HepG2 (cell line): ENCODE measurements at regions not wholly inside any gene's neighbourhood (a gene's known extent, or its start where the extent isn't known, plus 50 kb on each side); places are given as distances from the start of the nearest gene placed in this dataset.

Experiments used
- ATAC-seq: fragments of 200-7000 bp; cut with Tn5 transposase; 3 replicates; pipeline ENCODE4 v1.9.1; 2020; ENCODE audit warnings: mild to moderate bottlenecking, moderate library complexity
- BruUV-seq: library from RNA; stranded (reverse); fragments of 400-500 nt; replicated peaks from 2 replicates; lab custom pipeline; 2021; lab: Mats Ljungman, UMichigan
- CTCF ChIA-PET: fragments of 300-600 bp; formaldehyde crosslinking; extraction: SDS; loops from one replicate; lab custom pipeline; 2021; ENCODE audit warnings: low total read pairs, inconsistent platforms, low intra/inter-chr PET ratio; lab: Yijun Ruan, JAX
- POLR2A ChIA-PET: fragments of 350-600 bp; sonication (Branson Sonifier 250); formaldehyde crosslinking; loops from one replicate; lab custom pipeline; 2020; ENCODE audit warnings: antibody characterized with exemption, inconsistent platforms; lab: Yijun Ruan, JAX
- DNase-seq: peaks from one replicate; pipeline ENCODE4 v3.0.0-alpha.2; 2015; ENCODE audit warnings: low spot score
- FAIRE-seq: peaks from 3 replicates; lab custom pipeline; 2011; peaks lifted over from hg19 to GRCh38; lab: Jason Lieb, UNC
- H2AFZ ChIP-seq: one replicate; pipeline ENCODE4 v1.6.1; 2011; ENCODE audit warnings: low read length, inconsistent platforms
- H3K27ac ChIP-seq: fragments of 300-600 bp; 3 replicates; pipeline ENCODE4 v1.8.0; 2011; ENCODE audit warnings: mixed run types, mild to moderate bottlenecking, mixed read lengths, low read length, inconsistent platforms; ENCODE audit not compliant: insufficient read depth; ENCODE audit errors: extremely low read length
- H3K27me3 ChIP-seq, 2 experiments: fragments of 200-600 bp in 1 of 2; 2 replicates in 1 of 2; 3 replicates in 1 of 2; pipeline versions ENCODE4 v1.6.0 to v1.8.0; 2011; ENCODE audit warnings: low read length in 2 of 2, mild to moderate bottlenecking in 2 of 2, moderate library complexity in 2 of 2, inconsistent platforms in 1 of 2; ENCODE audit not compliant: insufficient read depth in 2 of 2, control insufficient read depth in 1 of 2
- H3K36me3 ChIP-seq, 2 experiments: fragments of 200-600 bp in 1 of 2; replicated peaks in 1 of 2; 2 replicates in 1 of 2; 3 replicates in 1 of 2; pipeline versions ENCODE4 v1.5.1 to v1.8.0; 2011; ENCODE audit warnings: low read length in 2 of 2, inconsistent platforms in 1 of 2; ENCODE audit not compliant: insufficient read depth in 2 of 2, control insufficient read depth in 1 of 2
- H3K4me1 ChIP-seq: 2 replicates; pipeline ENCODE4 v1.5.1; 2012; ENCODE audit warnings: low read length, inconsistent platforms; ENCODE audit not compliant: insufficient read depth
- H3K4me2 ChIP-seq: 2 replicates; pipeline ENCODE4 v1.6.0; 2011; ENCODE audit warnings: low read depth, low read length, inconsistent platforms
- H3K4me3 ChIP-seq, 3 experiments: fragments of 200-600 bp in 1 of 3; sonication (generic), shearing (Covaris generic) in 1 of 3; replicated peaks in 1 of 3; 2 replicates each; pipeline ENCODE4 v1.5.1; 2011 to 2016; ENCODE audit warnings: low read length in 3 of 3, inconsistent platforms in 2 of 3, low read depth in 2 of 3, mild to moderate bottlenecking in 2 of 3, control low read depth in 1 of 3, mixed read lengths in 1 of 3; ENCODE audit not compliant: insufficient read depth in 1 of 3
- H3K79me2 ChIP-seq: one replicate; pipeline ENCODE4 v1.6.1; 2011; ENCODE audit warnings: low read length, inconsistent platforms; ENCODE audit not compliant: insufficient read depth
- H3K9ac ChIP-seq: 2 replicates; pipeline ENCODE4 v1.6.0; 2011; ENCODE audit warnings: mild to moderate bottlenecking, low read depth, low read length, inconsistent platforms; ENCODE audit not compliant: insufficient read depth
- H3K9me3 ChIP-seq: 2 replicates; pipeline ENCODE4 v1.5.1; 2012; ENCODE audit warnings: mild to moderate bottlenecking, low read length
- H4K20me1 ChIP-seq: 2 replicates; pipeline ENCODE4 v1.6.0; 2011; ENCODE audit warnings: inconsistent platforms, mild to moderate bottlenecking, low read length, moderate library complexity; ENCODE audit not compliant: insufficient read depth
- CHD4 ChIP-seq: fragments of 200-600 bp; sonication (generic); IDR thresholded peaks from 2 replicates; pipeline ENCODE4 v1.7.0; 2017; ENCODE audit warnings: mild to moderate bottlenecking, low read length, borderline replicate concordance
- HES4 ChIP-seq: sonication (generic); formaldehyde crosslinking; IDR thresholded peaks from 2 replicates; pipeline ENCODE4 v1.9.0; 2021; ENCODE audit warnings: mild to moderate bottlenecking, missing genetic modification reagents, borderline replicate concordance
- NFYC ChIP-seq: IDR thresholded peaks from 2 replicates; pipeline ENCODE4 v1.6.1; 2016; ENCODE audit warnings: missing genetic modification reagents, missing compliant biosample characterization
- PHF21A ChIP-seq: sonication (generic); formaldehyde crosslinking; IDR thresholded peaks from 2 replicates; pipeline ENCODE4 v1.5.0; 2020; ENCODE audit warnings: mild to moderate bottlenecking, missing genetic modification reagents
- PRPF4 ChIP-seq: fragments of 200-400 bp; formaldehyde crosslinking; IDR thresholded peaks from 2 replicates; pipeline ENCODE4 v1.6.1; 2016; ENCODE audit warnings: low read length, low read depth; ENCODE audit not compliant: poor library complexity, severe bottlenecking
- REPIN1 ChIP-seq: sonication (generic); formaldehyde crosslinking; IDR thresholded peaks from 2 replicates; pipeline ENCODE4 v1.8.0; 2022; ENCODE audit warnings: missing genetic modification reagents, low read depth, mild to moderate bottlenecking, borderline replicate concordance
- STAG1 ChIP-seq: sonication (generic); formaldehyde crosslinking; IDR thresholded peaks from 2 replicates; pipeline ENCODE4 v1.4.0; 2020; ENCODE audit warnings: missing genetic modification reagents
- TGIF2 ChIP-seq: IDR thresholded peaks from 2 replicates; pipeline ENCODE4 v1.6.1; 2016; ENCODE audit warnings: control low read depth, missing compliant biosample characterization
- TSC22D2 ChIP-seq: sonication (generic); formaldehyde crosslinking; IDR thresholded peaks from 2 replicates; pipeline ENCODE4 v1.5.1; 2020; ENCODE audit warnings: missing genetic modification reagents, mild to moderate bottlenecking, borderline replicate concordance
- ZBTB7B ChIP-seq: sonication (generic); formaldehyde crosslinking; IDR thresholded peaks from 2 replicates; pipeline ENCODE4 v1.4.0; 2020; ENCODE audit warnings: missing genetic modification reagents
- ZC3H13 ChIP-seq: sonication (generic); formaldehyde crosslinking; IDR thresholded peaks from 2 replicates; pipeline ENCODE4 v1.8.1; 2023; ENCODE audit warnings: mild to moderate bottlenecking, missing genetic modification reagents, moderate library complexity
- ZNF619 ChIP-seq: sonication (generic); formaldehyde crosslinking; IDR thresholded peaks from 2 replicates; pipeline ENCODE4 v1.4.0; 2020; ENCODE audit warnings: mild to moderate bottlenecking, missing genetic modification reagents
- ZSCAN29 ChIP-seq: sonication (generic); formaldehyde crosslinking; conservative IDR thresholded peaks from 2 replicates; pipeline ENCODE4 v1.4.0; 2020; ENCODE audit warnings: mild to moderate bottlenecking, missing genetic modification reagents
- WGBS: methylation state at CpG from one replicate; pipeline ENCODE4 v1.1.6; 2017; ENCODE audit warnings: low lambda C conversion rate; 5-methylcytosine and 5-hydroxymethylcytosine counted together
- in situ Hi-C: cut with HindIII; loops from 2 replicates; pipeline ENCODE4 v1.10.0; 2017; ENCODE audit warnings: low pct_unique_long_range_greater_than_20kb; ENCODE audit not compliant: extremely low pct_ligation_motif_present
- intact Hi-C: fragments of 100-400 bp; cut with micrococcal nuclease; formaldehyde crosslinking; loops from one replicate; pipeline ENCODE4 v1.10.0; 2022; ENCODE audit not compliant: unreplicated experiment
- TF ChIP-seq, protein P1 (sequence below): sonication (generic); formaldehyde crosslinking; IDR thresholded peaks from 2 replicates; pipeline ENCODE4 v1.8.1; 2023; ENCODE audit warnings: missing genetic modification reagents, inconsistent platforms, borderline replicate concordance
- TF ChIP-seq, protein P2 (sequence below): sonication (generic); formaldehyde crosslinking; IDR thresholded peaks from 2 replicates; pipeline ENCODE4 v1.5.1; 2020; ENCODE audit warnings: missing genetic modification reagents, mild to moderate bottlenecking, borderline replicate concordance
- TF ChIP-seq, protein P3 (sequence below): IDR thresholded peaks from 2 replicates; pipeline ENCODE4 v1.6.1; 2016; ENCODE audit warnings: mild to moderate bottlenecking

DNA sequence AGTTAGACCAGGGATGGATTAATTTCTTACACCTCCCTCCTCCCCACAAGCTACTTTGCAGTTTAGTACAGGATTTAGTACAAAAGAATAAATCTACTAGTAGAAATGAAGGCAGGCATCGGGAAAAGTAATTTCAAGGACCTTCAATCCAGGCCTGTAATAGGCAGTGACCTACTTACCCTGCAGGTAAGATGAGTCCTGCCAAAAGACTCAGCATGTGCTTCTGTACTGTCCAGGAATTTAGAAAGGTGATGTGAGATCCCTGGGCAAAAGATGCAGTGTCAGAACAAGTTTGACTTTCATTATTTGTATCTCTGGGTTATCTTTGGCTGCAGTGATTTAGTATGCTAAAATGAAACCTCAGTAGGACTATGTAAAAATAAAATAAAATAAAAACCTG lies 403.0 kb downstream of the NOVA1 start:
- Histone ChIP-seq H3K27me3 (no peaks in the 10 kb centered on the region), H3K79me2 (no peaks in the 10 kb centered on the region), H3K4me2 (no peak overlapping the region), H3K9me3 (peaks cover 98% of the 10 kb centered on the region), H3K9ac (no peak overlapping the region), H3K4me3 (no peak overlapping the region), H3K27ac (no peak overlapping the region), H4K20me1 (no peaks in the 10 kb centered on the region), H2AFZ (no peak overlapping the region), H3K4me1 (no peaks in the 10 kb centered on the region)
- in situ Hi-C loops: no loop called here
- 7% methylated on average over 1 of the region's 1 CpG for WGBS
- intact Hi-C loops: no loop called here
- ATAC-seq: no peak
- BruUV-seq: no TSS peak
- ChIA-PET POLR2A (no interaction called here), CTCF (no interaction called here)
- FAIRE-seq: no peak
- DNase-seq: no peak
- no peak for TF ChIP-seq STAG1 (CRISPR knock-in tag)
- TF ChIP-seq TSC22D2: no peak
- no peak for TF ChIP-seq HES4
- no peak for TF ChIP-seq ZC3H13 (CRISPR knock-in tag)
- TF ChIP-seq ZSCAN29 (CRISPR knock-in tag): no peak
- TF ChIP-seq PHF21A (CRISPR knock-in tag): no peak
- TF ChIP-seq, all 625 proteins: peak for 0
- no peaks in the 10 kb centered on the region for H3K36me3 ChIP-seq

DNA sequence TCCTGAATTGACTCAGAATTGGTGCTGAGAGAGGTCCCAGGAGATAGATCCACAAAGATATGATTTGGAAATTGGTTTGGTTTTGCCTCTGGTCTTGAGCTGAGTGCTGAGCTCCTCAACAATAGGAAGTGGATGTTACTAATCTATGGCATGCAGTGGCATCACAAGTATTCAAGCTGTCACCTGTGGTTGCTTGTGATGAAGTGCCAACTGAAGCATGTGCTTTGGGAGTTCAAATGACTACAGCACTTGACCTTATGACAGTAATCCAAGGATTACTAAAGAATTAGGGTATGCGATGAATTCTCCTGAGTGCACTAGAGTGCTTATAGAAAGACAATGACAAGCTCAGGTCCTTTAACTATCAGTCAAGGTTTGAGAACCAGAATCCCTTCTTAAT lies 406.2 kb downstream of the NOVA1 start:
- BruUV-seq: no TSS peak
- TF ChIP-seq, protein P1, sequence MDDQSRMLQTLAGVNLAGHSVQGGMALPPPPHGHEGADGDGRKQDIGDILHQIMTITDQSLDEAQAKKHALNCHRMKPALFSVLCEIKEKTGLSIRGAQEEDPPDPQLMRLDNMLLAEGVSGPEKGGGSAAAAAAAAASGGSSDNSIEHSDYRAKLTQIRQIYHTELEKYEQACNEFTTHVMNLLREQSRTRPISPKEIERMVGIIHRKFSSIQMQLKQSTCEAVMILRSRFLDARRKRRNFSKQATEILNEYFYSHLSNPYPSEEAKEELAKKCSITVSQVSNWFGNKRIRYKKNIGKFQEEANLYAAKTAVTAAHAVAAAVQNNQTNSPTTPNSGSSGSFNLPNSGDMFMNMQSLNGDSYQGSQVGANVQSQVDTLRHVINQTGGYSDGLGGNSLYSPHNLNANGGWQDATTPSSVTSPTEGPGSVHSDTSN (CRISPR knock-in tag): no peak
- TF ChIP-seq NFYC (CRISPR knock-in tag): no peak
- no peak for TF ChIP-seq PRPF4
- TF ChIP-seq, protein P2, sequence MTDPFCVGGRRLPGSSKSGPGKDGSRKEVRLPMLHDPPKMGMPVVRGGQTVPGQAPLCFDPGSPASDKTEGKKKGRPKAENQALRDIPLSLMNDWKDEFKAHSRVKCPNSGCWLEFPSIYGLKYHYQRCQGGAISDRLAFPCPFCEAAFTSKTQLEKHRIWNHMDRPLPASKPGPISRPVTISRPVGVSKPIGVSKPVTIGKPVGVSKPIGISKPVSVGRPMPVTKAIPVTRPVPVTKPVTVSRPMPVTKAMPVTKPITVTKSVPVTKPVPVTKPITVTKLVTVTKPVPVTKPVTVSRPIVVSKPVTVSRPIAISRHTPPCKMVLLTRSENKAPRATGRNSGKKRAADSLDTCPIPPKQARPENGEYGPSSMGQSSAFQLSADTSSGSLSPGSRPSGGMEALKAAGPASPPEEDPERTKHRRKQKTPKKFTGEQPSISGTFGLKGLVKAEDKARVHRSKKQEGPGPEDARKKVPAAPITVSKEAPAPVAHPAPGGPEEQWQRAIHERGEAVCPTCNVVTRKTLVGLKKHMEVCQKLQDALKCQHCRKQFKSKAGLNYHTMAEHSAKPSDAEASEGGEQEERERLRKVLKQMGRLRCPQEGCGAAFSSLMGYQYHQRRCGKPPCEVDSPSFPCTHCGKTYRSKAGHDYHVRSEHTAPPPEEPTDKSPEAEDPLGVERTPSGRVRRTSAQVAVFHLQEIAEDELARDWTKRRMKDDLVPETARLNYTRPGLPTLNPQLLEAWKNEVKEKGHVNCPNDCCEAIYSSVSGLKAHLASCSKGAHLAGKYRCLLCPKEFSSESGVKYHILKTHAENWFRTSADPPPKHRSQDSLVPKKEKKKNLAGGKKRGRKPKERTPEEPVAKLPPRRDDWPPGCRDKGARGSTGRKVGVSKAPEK (CRISPR knock-in tag): no peak
- TF ChIP-seq REPIN1 (CRISPR knock-in tag): no peak
- TF ChIP-seq, protein P3, sequence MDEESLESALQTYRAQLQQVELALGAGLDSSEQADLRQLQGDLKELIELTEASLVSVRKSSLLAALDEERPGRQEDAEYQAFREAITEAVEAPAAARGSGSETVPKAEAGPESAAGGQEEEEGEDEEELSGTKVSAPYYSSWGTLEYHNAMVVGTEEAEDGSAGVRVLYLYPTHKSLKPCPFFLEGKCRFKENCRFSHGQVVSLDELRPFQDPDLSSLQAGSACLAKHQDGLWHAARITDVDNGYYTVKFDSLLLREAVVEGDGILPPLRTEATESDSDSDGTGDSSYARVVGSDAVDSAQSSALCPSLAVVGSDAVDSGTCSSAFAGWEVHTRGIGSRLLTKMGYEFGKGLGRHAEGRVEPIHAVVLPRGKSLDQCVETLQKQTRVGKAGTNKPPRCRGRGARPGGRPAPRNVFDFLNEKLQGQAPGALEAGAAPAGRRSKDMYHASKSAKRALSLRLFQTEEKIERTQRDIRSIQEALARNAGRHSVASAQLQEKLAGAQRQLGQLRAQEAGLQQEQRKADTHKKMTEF (CRISPR knock-in tag): no peak
- TF ChIP-seq ZNF619 (CRISPR knock-in tag): no peak
- TF ChIP-seq TGIF2 (CRISPR knock-in tag): no peak
- no peak for TF ChIP-seq CHD4
- TF ChIP-seq ZBTB7B (CRISPR knock-in tag): no peak

More for the DNA sequence above, 406.2 kb downstream of the NOVA1 start:
- no peak overlapping the region for H3K27ac ChIP-seq
- POLR2A ChIA-PET: no interaction called here
- CTCF ChIA-PET: no interaction called here
- H3K27me3 ChIP-seq: no peaks in the 10 kb centered on the region
- intact Hi-C loops (no loop called here), in situ Hi-C loops (no loop called here)
- H4K20me1 ChIP-seq: no peaks in the 10 kb centered on the region
- peaks cover 99% of the 10 kb centered on the region for H3K9me3 ChIP-seq
- WGBS: 97% methylated on average over 1 of the region's 1 CpG
- no peak overlapping the region for H3K4me2 ChIP-seq
- no peak overlapping the region for H3K9ac ChIP-seq
- ATAC-seq (no peak), DNase-seq (no peak), FAIRE-seq (no peak)
- H3K4me1 ChIP-seq: no peaks in the 10 kb centered on the region
- no peak overlapping the region for H3K4me3 ChIP-seq
- H2AFZ ChIP-seq: no peak overlapping the region
- no peaks in the 10 kb centered on the region for H3K36me3 ChIP-seq
- H3K79me2 ChIP-seq: no peaks in the 10 kb centered on the region
